SK-N-SH (cell line): ENCODE measurements at regions not wholly inside any gene's neighbourhood (a gene's known extent, or its start where the extent isn't known, plus 50 kb on each side); places are given as distances from the start of the nearest gene placed in this dataset.
"Not testable (repeated sequence)": the region's sequence is repeated elsewhere in the genome, so short reads cannot be mapped to it uniquely, and the experiment has no call there.

ENCODE experiments used
- ELF1 ChIP-seq: IDR thresholded peaks from 2 replicates; pipeline ENCODE4 v1.4.0; 2012
- EZH2phosphoT487 ChIP-seq: fragments of 200-600 bp; sonication (generic); IDR thresholded peaks from 2 replicates; pipeline ENCODE4 v1.6.1; 2017; ENCODE audit warnings: low read depth, mixed run types, mild to moderate bottlenecking, antibody characterized with exemption, moderate library complexity, borderline replicate concordance
- FOXJ3 ChIP-seq: sonication (generic); formaldehyde crosslinking; IDR thresholded peaks from 2 replicates; pipeline ENCODE4 v1.5.1; 2020; ENCODE audit warnings: mild to moderate bottlenecking, missing genetic modification reagents
- GATA2 ChIP-seq: sonication (generic); formaldehyde crosslinking; IDR thresholded peaks from 2 replicates; pipeline ENCODE4 v1.5.0; 2020; ENCODE audit warnings: mild to moderate bottlenecking, missing genetic modification reagents
- MXI1 ChIP-seq: IDR thresholded peaks from 2 replicates; pipeline ENCODE4 v1.6.1; 2012; ENCODE audit warnings: mild to moderate bottlenecking, low read depth, low read length, improper control_type of control experiment
- POLR2AphosphoS5 ChIP-seq: IDR thresholded peaks from 2 replicates; pipeline ENCODE4 v1.6.1; 2012; ENCODE audit warnings: low read depth, low read length
- RAD21 ChIP-seq: IDR thresholded peaks from 2 replicates; pipeline ENCODE4 v1.6.1; 2012; ENCODE audit warnings: mild to moderate bottlenecking, low read length
- RCOR1 ChIP-seq: fragments of 150-350 bp; IDR thresholded peaks from 2 replicates; pipeline ENCODE4 v1.6.1; 2017; ENCODE audit warnings: antibody characterized with exemption, low read length
- SIN3A ChIP-seq: IDR thresholded peaks from 2 replicates; pipeline ENCODE4 v1.6.1; 2012; ENCODE audit warnings: low read depth, mild to moderate bottlenecking, low read length, moderate library complexity, borderline replicate concordance
- TAF1 ChIP-seq: IDR thresholded peaks from 2 replicates; pipeline ENCODE4 v1.6.1; 2012; ENCODE audit warnings: low read depth, mild to moderate bottlenecking, low read length, moderate library complexity, borderline replicate concordance
- YY1 ChIP-seq: IDR thresholded peaks from 2 replicates; pipeline ENCODE4 v1.4.0; 2012; ENCODE audit warnings: low read depth, mild to moderate bottlenecking
- TF ChIP-seq, protein P1 (sequence below): IDR thresholded peaks from 2 replicates; pipeline ENCODE4 v1.4.0; 2012; ENCODE audit warnings: low read depth
- TF ChIP-seq, protein P2 (sequence below): fragments of 200-600 bp; sonication (generic); IDR thresholded peaks from 2 replicates; pipeline ENCODE4 v1.6.1; 2017; ENCODE audit warnings: antibody characterized with exemption, mild to moderate bottlenecking, moderate library complexity
- TF ChIP-seq, protein P3 (sequence below): IDR thresholded peaks from 2 replicates; pipeline ENCODE4 v1.6.1; 2012; ENCODE audit warnings: mild to moderate bottlenecking, low read depth, low read length, moderate library complexity

DNA sequence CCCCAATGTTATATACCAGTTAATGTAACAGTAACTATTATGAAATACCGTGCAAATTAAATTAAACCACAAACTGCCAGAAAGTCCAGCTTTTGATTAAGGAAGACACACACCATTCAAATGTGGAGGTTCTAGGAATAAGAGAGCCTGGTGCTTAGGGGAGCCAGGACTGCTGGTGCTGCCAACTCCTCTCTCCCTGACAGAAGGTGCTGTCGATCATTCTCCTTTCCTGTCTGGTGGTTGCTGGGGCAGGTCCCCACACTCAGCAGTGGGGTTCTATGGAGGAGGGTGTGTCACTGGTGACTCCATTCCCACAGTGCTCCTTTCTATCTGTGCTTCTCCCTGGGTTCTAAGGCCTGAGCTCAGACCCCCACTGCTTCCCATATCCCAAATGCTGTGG, 57.9 kb upstream of the ZNG1B start:
- TF ChIP-seq RCOR1; EZH2phosphoT487; GATA2 (CRISPR knock-in tag); RAD21; SIN3A; FOXJ3 (CRISPR knock-in tag); POLR2AphosphoS5; MXI1; YY1; TAF1; ELF1: not testable (repeated sequence)
- TF ChIP-seq, protein P1, sequence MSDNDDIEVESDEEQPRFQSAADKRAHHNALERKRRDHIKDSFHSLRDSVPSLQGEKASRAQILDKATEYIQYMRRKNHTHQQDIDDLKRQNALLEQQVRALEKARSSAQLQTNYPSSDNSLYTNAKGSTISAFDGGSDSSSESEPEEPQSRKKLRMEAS, result not testable (repeated sequence)
- TF ChIP-seq, protein P2, sequence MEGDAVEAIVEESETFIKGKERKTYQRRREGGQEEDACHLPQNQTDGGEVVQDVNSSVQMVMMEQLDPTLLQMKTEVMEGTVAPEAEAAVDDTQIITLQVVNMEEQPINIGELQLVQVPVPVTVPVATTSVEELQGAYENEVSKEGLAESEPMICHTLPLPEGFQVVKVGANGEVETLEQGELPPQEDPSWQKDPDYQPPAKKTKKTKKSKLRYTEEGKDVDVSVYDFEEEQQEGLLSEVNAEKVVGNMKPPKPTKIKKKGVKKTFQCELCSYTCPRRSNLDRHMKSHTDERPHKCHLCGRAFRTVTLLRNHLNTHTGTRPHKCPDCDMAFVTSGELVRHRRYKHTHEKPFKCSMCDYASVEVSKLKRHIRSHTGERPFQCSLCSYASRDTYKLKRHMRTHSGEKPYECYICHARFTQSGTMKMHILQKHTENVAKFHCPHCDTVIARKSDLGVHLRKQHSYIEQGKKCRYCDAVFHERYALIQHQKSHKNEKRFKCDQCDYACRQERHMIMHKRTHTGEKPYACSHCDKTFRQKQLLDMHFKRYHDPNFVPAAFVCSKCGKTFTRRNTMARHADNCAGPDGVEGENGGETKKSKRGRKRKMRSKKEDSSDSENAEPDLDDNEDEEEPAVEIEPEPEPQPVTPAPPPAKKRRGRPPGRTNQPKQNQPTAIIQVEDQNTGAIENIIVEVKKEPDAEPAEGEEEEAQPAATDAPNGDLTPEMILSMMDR, result not testable (repeated sequence)
- TF ChIP-seq, protein P3, sequence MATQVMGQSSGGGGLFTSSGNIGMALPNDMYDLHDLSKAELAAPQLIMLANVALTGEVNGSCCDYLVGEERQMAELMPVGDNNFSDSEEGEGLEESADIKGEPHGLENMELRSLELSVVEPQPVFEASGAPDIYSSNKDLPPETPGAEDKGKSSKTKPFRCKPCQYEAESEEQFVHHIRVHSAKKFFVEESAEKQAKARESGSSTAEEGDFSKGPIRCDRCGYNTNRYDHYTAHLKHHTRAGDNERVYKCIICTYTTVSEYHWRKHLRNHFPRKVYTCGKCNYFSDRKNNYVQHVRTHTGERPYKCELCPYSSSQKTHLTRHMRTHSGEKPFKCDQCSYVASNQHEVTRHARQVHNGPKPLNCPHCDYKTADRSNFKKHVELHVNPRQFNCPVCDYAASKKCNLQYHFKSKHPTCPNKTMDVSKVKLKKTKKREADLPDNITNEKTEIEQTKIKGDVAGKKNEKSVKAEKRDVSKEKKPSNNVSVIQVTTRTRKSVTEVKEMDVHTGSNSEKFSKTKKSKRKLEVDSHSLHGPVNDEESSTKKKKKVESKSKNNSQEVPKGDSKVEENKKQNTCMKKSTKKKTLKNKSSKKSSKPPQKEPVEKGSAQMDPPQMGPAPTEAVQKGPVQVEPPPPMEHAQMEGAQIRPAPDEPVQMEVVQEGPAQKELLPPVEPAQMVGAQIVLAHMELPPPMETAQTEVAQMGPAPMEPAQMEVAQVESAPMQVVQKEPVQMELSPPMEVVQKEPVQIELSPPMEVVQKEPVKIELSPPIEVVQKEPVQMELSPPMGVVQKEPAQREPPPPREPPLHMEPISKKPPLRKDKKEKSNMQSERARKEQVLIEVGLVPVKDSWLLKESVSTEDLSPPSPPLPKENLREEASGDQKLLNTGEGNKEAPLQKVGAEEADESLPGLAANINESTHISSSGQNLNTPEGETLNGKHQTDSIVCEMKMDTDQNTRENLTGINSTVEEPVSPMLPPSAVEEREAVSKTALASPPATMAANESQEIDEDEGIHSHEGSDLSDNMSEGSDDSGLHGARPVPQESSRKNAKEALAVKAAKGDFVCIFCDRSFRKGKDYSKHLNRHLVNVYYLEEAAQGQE, result not testable (repeated sequence)
